ENCODE measurements at regions not wholly inside any gene's neighbourhood (a gene's known extent, or its start where the extent isn't known, plus 50 kb on each side); places are given as distances from the start of the nearest gene placed in this dataset.

- DNase-seq (ENCODE audit: low spot score) = peak; percentile 2
These were observed 252.0 kb downstream of the CTTN start for GRCh38 chr11:70650075-70650909.

GRCh38 chr11:70651031-70651430 is 252.7 kb downstream of the CTTN start:
- DNase-seq (ENCODE audit: low spot score) = no peak

GRCh38 chr11:70654016-70654415 is 255.7 kb downstream of the CTTN start:
- DNase-seq (ENCODE audit: low spot score) = no peak

GRCh38 chr11:70655816-70656215 is 257.5 kb downstream of the CTTN start:
- no peak for DNase-seq (ENCODE audit: low spot score)

GRCh38 chr11:70656252-70656651 is 257.9 kb downstream of the CTTN start:
- no peak for DNase-seq (ENCODE audit: low spot score)

GRCh38 chr11:70660059-70660888 is 261.9 kb downstream of the CTTN start:
- no peak for DNase-seq (ENCODE audit: low spot score)

GRCh38 chr11:70660889-70661197 is 262.5 kb downstream of the CTTN start:
- DNase-seq (ENCODE audit: low spot score) = no peak

- DNase-seq (ENCODE audit: low spot score) = no peak
These were observed 263.6 kb downstream of the CTTN start for GRCh38 chr11:70661761-70662501.

- DNase-seq (ENCODE audit: low spot score) = no peak
These were observed 264.4 kb downstream of the CTTN start for GRCh38 chr11:70662691-70663098.

- DNase-seq (ENCODE audit: low spot score) = no peak
These were observed 265.5 kb downstream of the CTTN start for GRCh38 chr11:70663815-70664214.

- no peak for DNase-seq (ENCODE audit: low spot score)
These were observed 268.0 kb downstream of the CTTN start for GRCh38 chr11:70666311-70666710.

GRCh38 chr11:70667767-70668166 is 269.4 kb downstream of the CTTN start:
- DNase-seq (ENCODE audit: low spot score) = no peak

- DNase-seq (ENCODE audit: low spot score) = no peak
These were observed 270.2 kb downstream of the CTTN start for GRCh38 chr11:70668204-70669202.

- DNase-seq (ENCODE audit: low spot score) = no peak
These were observed 271.0 kb downstream of the CTTN start for GRCh38 chr11:70669281-70669680.

GRCh38 chr11:70669871-70670675 is 271.7 kb downstream of the CTTN start:
- no peak for DNase-seq (ENCODE audit: low spot score)

GRCh38 chr11:70670676-70671034 is 272.3 kb downstream of the CTTN start:
- no peak for DNase-seq (ENCODE audit: low spot score)

- DNase-seq (ENCODE audit: low spot score) = no peak
These were observed 272.8 kb downstream of the CTTN start for GRCh38 chr11:70671083-70671482.

GRCh38 chr11:70671611-70672010 is 273.3 kb downstream of the CTTN start:
- no peak for DNase-seq (ENCODE audit: low spot score)

GRCh38 chr11:70672991-70673653 is 274.8 kb downstream of the CTTN start:
- DNase-seq (ENCODE audit: low spot score) = no peak

GRCh38 chr11:70674605-70675004 is 276.3 kb downstream of the CTTN start:
- no peak for DNase-seq (ENCODE audit: low spot score)
